GM23248 (cell line): ENCODE measurements at regions not wholly inside any gene's neighbourhood (a gene's known extent, or its start where the extent isn't known, plus 50 kb on each side); places are given as distances from the start of the nearest gene placed in this dataset.

Source experiments
- DNase-seq: peaks from one replicate; pipeline ENCODE4 v3.0.0-alpha.2; 2015
- H2AFZ ChIP-seq: fragments of 200-600 bp; sonication (generic); 2 replicates; pipeline ENCODE4 v1.6.1; 2016; ENCODE audit warnings: antibody characterized with exemption
- H3F3A ChIP-seq: fragments of 200-600 bp; sonication (generic); 2 replicates; pipeline ENCODE4 v1.6.1; 2016; ENCODE audit warnings: mild to moderate bottlenecking, antibody characterized with exemption, mixed run types; ENCODE audit not compliant: insufficient read depth
- H3K27ac ChIP-seq: fragments of 200-600 bp; sonication (generic); 2 replicates; pipeline ENCODE4 v1.5.1; 2016; ENCODE audit warnings: mild to moderate bottlenecking
- H3K27me3 ChIP-seq: fragments of 200-600 bp; sonication (generic); replicated peaks from 2 replicates; pipeline ENCODE4 v1.6.1; 2016; ENCODE audit warnings: mild to moderate bottlenecking; ENCODE audit not compliant: insufficient read depth
- H3K36me3 ChIP-seq: fragments of 200-600 bp; sonication (generic); 2 replicates; pipeline ENCODE4 v1.6.1; 2016; ENCODE audit warnings: low read depth, mild to moderate bottlenecking
- H3K4me1 ChIP-seq: fragments of 200-600 bp; sonication (generic); 2 replicates; pipeline ENCODE4 v1.6.1; 2016; ENCODE audit warnings: mild to moderate bottlenecking; ENCODE audit not compliant: insufficient read depth
- H3K4me2 ChIP-seq: fragments of 200-600 bp; sonication (generic); one replicate; pipeline ENCODE4 v1.6.1; 2016; ENCODE audit warnings: mild to moderate bottlenecking; ENCODE audit not compliant: unreplicated experiment
- H3K4me3 ChIP-seq: fragments of 200-600 bp; sonication (generic); 2 replicates; pipeline ENCODE4 v1.5.1; 2016; ENCODE audit warnings: mild to moderate bottlenecking
- H3K79me2 ChIP-seq: fragments of 200-600 bp; sonication (generic); 2 replicates; pipeline ENCODE4 v1.6.1; 2016; ENCODE audit warnings: mild to moderate bottlenecking; ENCODE audit not compliant: insufficient read depth
- H3K9ac ChIP-seq: fragments of 200-600 bp; sonication (generic); 2 replicates; pipeline ENCODE4 v1.6.1; 2016; ENCODE audit warnings: mild to moderate bottlenecking
- H3K9me2 ChIP-seq: fragments of 200-600 bp; sonication (generic); 2 replicates; pipeline ENCODE4 v1.6.1; 2016; ENCODE audit warnings: mixed run types, mild to moderate bottlenecking, moderate library complexity; ENCODE audit not compliant: insufficient read depth
- H3K9me3 ChIP-seq: fragments of 200-600 bp; sonication (generic); one replicate; pipeline ENCODE4 v1.6.1; 2017; ENCODE audit warnings: low read depth
- H4K20me1 ChIP-seq: fragments of 200-600 bp; sonication (generic); 2 replicates; pipeline ENCODE4 v1.6.0; 2016; ENCODE audit not compliant: insufficient read depth
- EZH2 ChIP-seq: fragments of 200-600 bp; sonication (generic); IDR thresholded peaks from 2 replicates; pipeline ENCODE4 v1.6.1; 2018; ENCODE audit warnings: antibody characterized with exemption, mild to moderate bottlenecking; ENCODE audit not compliant: insufficient read depth, poor library complexity, severe bottlenecking
- EZH2phosphoT487 ChIP-seq: fragments of 200-600 bp; sonication (generic); IDR thresholded peaks from 2 replicates; pipeline ENCODE4 v1.6.1; 2018; ENCODE audit warnings: antibody characterized with exemption, moderate library complexity, mild to moderate bottlenecking, low read depth; ENCODE audit not compliant: insufficient read depth
- WGBS, 2 experiments: methylation state at CpG; one replicate each; pipeline ENCODE4 v1.1.6; 2015 to 2017; ENCODE audit warnings: low lambda C conversion rate in 2 of 2, low coverage in 1 of 2; ENCODE audit errors: missing lambda C conversion rate in 2 of 2; 5-methylcytosine and 5-hydroxymethylcytosine counted together
- in situ Hi-C: fragments of 300-500 bp; cut with MboI; formaldehyde crosslinking; loops from 2 replicates; pipeline ENCODE4 v1.15.0; 2020

- 11 to 12% methylated on average over 1 of the region's 1 CpG for WGBS, 2 experiments
- Histone ChIP-seq H4K20me1 (no peaks in the 10 kb centered on the region), H3K9ac (no peak overlapping the region), H3K27ac (no peak overlapping the region), H3K36me3 (no peaks in the 10 kb centered on the region), H3K79me2 (no peaks in the 10 kb centered on the region), H3F3A (peaks cover 8% of the 10 kb centered on the region; the same call in 1 of the 2 replicates), H3K9me2 (no peaks in the 10 kb centered on the region), H2AFZ (peak overlapping the region; percentile 56), H3K4me1 (peaks cover 13% of the 10 kb centered on the region), H3K4me3 (no peak overlapping the region), H3K4me2 (no peak overlapping the region), H3K27me3 (no peaks in the 10 kb centered on the region), H3K9me3 (no peaks in the 10 kb centered on the region)
- no peak for DNase-seq
- TF ChIP-seq EZH2: no peak
- in situ Hi-C loops: no loop called here
Observed at GRCh38 chr11:97974798-97975498, 1045.8 kb upstream of the CNTN5 start.

GRCh38 chr11:97977726-97978125, 1043.0 kb upstream of the CNTN5 start:
- Histone ChIP-seq H3K36me3 (no peaks in the 10 kb centered on the region), H3K27ac (no peak overlapping the region), H3K79me2 (no peaks in the 10 kb centered on the region), H3K9me3 (no peaks in the 10 kb centered on the region), H3K9ac (no peak overlapping the region), H3F3A (peaks cover 8% of the 10 kb centered on the region; the same call in 1 of the 2 replicates), H3K4me1 (peaks cover 13% of the 10 kb centered on the region), H3K4me3 (no peak overlapping the region), H3K9me2 (no peaks in the 10 kb centered on the region), H2AFZ (no peak overlapping the region), H4K20me1 (no peaks in the 10 kb centered on the region), H3K27me3 (no peaks in the 10 kb centered on the region), H3K4me2 (no peak overlapping the region)
- TF ChIP-seq EZH2phosphoT487 (no peak), EZH2 (no peak)
- no peak for DNase-seq
- 16 to 29% methylated on average over 1 of the region's 1 CpG for WGBS, 2 experiments
- in situ Hi-C loops: no loop called here

- no peaks in the 10 kb centered on the region for H3K9me2 ChIP-seq
- DNase-seq: peak; percentile 36
- peak overlapping the region; percentile 17; the same call in 1 of the 2 replicates for H3K27ac ChIP-seq
- peaks cover 8% of the 10 kb centered on the region; the same call in 1 of the 2 replicates for H3F3A ChIP-seq
- no peak overlapping the region; the same call in 1 of the 2 replicates for H2AFZ ChIP-seq
- WGBS, 2 experiments: 29 to 35% methylated on average over 2 of the region's 2 CpGs
- TF ChIP-seq EZH2: no peak
- no peak for TF ChIP-seq EZH2phosphoT487
- in situ Hi-C loops: no loop called here
- H3K4me1 ChIP-seq: peaks cover 13% of the 10 kb centered on the region
- H3K9ac ChIP-seq: no peak overlapping the region
- H3K4me3 ChIP-seq: no peak overlapping the region
- no peaks in the 10 kb centered on the region for H3K79me2 ChIP-seq
- H3K4me2 ChIP-seq: no peak overlapping the region
- H4K20me1 ChIP-seq: no peaks in the 10 kb centered on the region
- H3K9me3 ChIP-seq: no peaks in the 10 kb centered on the region
- H3K36me3 ChIP-seq: no peaks in the 10 kb centered on the region
- H3K27me3 ChIP-seq: no peaks in the 10 kb centered on the region
Observed at GRCh38 chr11:97979741-97980140, 1041.0 kb upstream of the CNTN5 start.

GRCh38 chr11:97982512-97982911, 1038.2 kb upstream of the CNTN5 start:
- no peak overlapping the region for H3K4me2 ChIP-seq
- H3K27me3 ChIP-seq: no peaks in the 10 kb centered on the region
- WGBS, 2 experiments: 56 to 59% methylated on average over 6 of the region's 6 CpGs
- H3K9me3 ChIP-seq: no peaks in the 10 kb centered on the region
- H2AFZ ChIP-seq: no peak overlapping the region
- no peaks in the 10 kb centered on the region for H4K20me1 ChIP-seq
- TF ChIP-seq EZH2phosphoT487: no peak
- H3K4me3 ChIP-seq: no peak overlapping the region
- no peaks in the 10 kb centered on the region for H3K9me2 ChIP-seq
- H3K36me3 ChIP-seq: no peaks in the 10 kb centered on the region
- H3K4me1 ChIP-seq: peaks cover 13% of the 10 kb centered on the region
- no peaks in the 10 kb centered on the region for H3K79me2 ChIP-seq
- no peak overlapping the region for H3K27ac ChIP-seq
- in situ Hi-C loops: no loop called here
- H3F3A ChIP-seq: peaks cover 8% of the 10 kb centered on the region; the same call in 1 of the 2 replicates
- no peak overlapping the region for H3K9ac ChIP-seq
- no peak for DNase-seq

- WGBS, 2 experiments: 21 to 28% methylated on average over 2 of the region's 2 CpGs
- H3K4me1 ChIP-seq: no peaks in the 10 kb centered on the region
- H3K9ac ChIP-seq: no peak overlapping the region
- in situ Hi-C loops: no loop called here
- no peaks in the 10 kb centered on the region for H3K79me2 ChIP-seq
- no peak overlapping the region for H3K27ac ChIP-seq
- H3K4me2 ChIP-seq: no peak overlapping the region
- TF ChIP-seq EZH2 (no peak), EZH2phosphoT487 (no peak)
- no peaks in the 10 kb centered on the region for H3K36me3 ChIP-seq
- H3F3A ChIP-seq: no peaks in the 10 kb centered on the region
- no peaks in the 10 kb centered on the region for H3K27me3 ChIP-seq
- no peak overlapping the region for H2AFZ ChIP-seq
- H4K20me1 ChIP-seq: no peaks in the 10 kb centered on the region
- H3K9me2 ChIP-seq: no peaks in the 10 kb centered on the region
- no peak overlapping the region for H3K4me3 ChIP-seq
- no peak for DNase-seq
- H3K9me3 ChIP-seq: no peaks in the 10 kb centered on the region
Observed at GRCh38 chr11:97989121-97989520, 1031.6 kb upstream of the CNTN5 start.
